ENCODE measurements at regions not wholly inside any gene's neighbourhood (a gene's known extent, or its start where the extent isn't known, plus 50 kb on each side); places are given as distances from the start of the nearest gene placed in this dataset.

DNA sequence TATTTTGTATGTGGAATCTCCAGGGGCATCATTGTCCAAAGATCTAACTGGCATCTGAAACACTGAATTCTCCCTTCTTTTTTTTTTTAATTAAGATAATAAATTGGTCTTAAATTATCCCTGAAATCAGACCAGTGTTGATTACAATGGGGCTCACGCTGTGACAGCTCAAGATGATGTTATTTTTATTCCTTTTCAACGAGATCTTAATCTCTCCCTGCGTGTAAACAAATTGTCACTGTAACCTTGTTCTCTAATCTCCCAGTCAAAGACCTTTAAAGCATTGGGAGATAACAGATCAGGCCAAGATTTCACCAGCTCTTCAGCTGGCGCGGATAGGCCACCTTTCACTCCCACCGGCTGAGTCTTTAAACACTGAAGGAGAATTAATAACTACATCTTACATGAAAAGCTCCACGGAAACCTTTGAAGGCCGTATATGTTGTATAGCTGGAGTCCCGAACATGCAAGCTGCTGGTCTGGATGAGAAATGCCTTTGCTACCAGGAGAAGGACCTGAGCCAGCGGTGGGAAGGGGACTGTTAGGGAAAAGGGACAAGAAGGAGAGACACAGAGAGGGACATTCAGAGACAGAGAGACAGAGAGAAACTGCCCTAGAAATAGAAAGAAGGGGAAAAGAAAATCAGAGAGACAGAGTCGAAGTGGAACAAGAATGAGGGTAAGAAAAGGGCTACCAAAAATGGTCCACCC lies 418.8 kb upstream of the NR2F2 start:
- DNase-seq, result no peak

DNA sequence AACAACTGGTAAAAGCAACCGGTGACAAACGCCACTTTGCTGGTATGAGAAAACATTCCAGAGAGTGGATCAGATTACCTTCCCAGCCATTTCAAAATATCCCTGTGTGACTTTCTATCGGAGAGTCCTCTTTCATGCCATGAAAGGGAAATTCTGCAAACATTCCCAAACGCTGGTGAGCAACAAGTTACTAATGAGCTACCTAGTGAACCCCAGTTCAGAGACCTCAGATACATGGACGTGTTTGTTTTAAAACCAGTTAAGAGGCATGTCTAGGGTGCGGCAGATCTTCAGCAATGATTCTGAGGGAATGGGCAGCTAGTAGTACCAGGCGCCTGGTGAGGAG lies 418.2 kb upstream of the NR2F2 start:
- no peak for DNase-seq

DNA sequence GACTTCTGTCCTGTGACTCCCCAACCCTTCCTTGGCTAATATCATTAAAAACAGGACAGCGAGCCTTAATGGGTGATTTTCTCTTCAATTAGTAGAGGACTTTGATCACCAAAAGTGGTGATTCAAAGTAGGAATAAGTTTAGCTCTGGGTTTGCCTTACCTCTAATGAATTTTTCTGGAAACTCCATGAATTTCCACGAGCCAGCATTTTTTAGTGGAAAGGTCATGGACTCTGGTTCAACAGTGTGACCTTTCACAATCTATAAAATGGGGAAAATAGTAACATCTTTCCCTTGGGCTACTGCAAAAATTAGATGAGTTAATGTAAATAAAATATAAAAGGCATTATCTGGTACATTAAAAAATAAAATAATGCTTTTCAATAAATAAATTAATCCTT lies 417.8 kb upstream of the NR2F2 start:
- no peak for DNase-seq

DNA sequence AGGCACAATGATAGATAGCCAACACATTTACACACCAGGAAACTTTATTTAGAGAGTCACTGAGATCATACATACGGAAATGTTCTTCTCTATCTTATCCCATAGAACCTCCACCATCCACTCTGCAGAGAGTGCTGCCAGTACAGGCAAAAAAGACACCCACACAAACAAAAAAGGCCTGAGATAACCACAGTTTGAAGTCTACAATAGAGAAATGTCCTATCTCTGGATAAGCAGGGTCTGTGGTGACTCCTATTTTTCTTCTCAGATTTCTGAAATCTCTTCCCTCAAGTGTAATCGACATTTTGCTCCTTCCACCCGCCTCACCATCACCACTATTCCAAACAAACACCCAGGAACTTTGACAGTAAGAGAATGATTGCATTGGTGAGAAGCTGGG lies 413.9 kb upstream of the NR2F2 start:
- no peak for DNase-seq

DNA sequence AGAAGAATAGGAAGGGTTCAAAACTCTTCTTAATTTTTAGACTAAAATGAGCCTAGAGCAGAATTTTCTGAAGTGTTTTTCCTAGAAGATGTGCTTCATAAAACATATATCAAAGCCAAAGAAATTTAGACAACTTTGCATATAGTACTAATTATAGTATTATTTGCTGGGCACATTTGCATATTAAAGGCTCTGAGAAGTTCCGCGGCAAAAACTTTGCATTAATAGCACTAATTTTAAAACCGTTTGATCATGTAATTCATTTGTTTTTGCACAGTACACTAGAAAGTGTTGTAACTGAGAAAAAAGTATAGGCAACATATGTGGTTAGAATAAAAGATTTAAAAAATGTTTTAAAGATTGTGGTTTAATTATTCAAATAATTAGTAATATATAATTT lies 412.0 kb upstream of the NR2F2 start:
- DNase-seq, result no peak

DNA sequence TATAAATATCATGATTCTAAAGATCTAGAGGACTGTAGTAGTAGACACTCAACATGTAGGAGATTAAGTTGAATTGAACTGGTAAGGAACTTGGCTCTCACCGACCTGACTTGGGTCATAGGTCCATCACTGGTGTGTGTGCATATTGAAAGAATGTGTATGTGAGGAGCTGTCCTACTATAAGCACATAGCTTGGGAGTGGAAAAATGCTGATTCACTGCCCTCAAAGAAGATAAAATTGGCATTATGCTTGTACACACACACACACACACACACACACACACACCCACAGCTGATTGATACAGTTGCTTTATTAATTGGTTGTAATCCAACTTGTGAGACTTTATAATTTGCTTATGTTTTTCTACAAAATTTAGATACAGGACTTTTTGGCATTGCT lies 411.0 kb upstream of the NR2F2 start:
- DNase-seq, result no peak

DNA sequence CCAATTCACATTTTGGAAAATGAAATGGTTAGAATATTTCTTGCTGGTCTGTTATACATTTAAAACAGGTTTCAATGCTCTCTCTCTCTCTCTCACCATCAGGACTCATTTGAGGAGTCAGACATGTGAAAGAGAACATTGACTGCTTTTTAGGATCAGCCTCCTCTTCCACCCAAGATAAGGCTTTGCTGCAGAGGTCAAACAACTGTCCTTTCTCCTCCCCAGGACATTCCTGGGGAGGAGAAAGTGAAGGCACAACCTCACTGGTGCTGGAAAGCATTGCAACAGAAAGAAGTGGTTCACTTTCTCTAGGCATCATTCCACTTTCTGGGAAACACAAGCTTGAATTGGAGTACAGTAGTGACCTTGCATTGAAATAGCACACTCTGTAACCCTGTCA lies 409.1 kb upstream of the NR2F2 start:
- DNase-seq, result no peak

DNA sequence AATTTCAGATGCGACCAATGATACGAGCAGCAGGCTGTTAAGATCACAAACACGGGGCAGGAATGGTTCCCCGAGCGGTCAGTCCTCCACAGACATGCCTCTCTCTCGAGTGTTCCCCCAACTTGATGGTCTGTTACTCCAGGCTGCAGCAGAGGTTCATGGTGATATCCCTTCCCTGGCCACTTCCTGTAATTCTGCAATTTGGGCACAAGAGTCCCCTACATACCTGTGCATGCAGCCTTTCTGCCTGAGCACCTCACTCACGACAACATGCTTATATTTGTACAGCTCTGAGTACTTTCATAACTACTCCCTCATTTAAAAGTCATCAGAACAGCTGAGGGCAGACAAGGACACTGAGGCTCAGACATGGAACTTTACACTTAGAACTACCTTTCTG lies 408.1 kb upstream of the NR2F2 start:
- DNase-seq, result no peak

DNA sequence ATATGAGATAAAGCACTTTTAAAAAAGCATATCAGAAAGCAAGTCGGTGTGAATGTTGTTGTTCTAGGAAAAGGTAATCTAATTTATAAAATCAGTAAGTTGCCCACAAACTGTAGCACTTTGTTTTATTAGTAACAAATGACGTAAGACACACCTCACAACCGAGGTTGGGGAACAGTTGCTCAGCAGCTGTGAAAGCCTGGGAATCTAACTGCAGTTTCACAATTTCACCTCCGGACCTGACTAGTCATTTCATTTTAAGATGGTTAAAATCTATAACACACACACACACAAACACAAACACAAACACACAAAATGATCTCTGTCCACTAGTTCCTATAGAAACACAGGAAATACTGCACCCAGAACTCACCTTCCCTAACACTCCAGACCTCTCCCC lies 406.7 kb upstream of the NR2F2 start:
- no peak for DNase-seq

DNA sequence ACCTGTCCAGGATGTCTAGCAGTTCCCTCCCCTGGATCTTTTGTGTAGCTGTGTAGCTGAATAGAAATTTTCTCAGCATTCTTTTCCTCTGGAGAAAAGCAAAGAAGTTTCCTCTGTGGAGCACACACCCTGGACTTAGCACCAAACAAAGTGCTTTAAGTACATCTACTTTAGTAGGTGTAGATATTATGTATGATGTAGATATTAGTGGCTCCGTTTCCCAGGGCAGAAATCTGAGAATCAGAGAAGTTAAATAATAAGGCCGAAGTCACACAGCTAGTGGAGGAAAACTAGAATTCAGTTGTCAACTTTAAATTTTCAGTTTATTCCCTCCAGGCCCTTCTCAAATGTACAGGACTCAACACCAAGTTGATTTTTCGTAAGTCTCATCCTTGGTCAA lies 401.7 kb upstream of the NR2F2 start:
- DNase-seq, result no peak

DNA sequence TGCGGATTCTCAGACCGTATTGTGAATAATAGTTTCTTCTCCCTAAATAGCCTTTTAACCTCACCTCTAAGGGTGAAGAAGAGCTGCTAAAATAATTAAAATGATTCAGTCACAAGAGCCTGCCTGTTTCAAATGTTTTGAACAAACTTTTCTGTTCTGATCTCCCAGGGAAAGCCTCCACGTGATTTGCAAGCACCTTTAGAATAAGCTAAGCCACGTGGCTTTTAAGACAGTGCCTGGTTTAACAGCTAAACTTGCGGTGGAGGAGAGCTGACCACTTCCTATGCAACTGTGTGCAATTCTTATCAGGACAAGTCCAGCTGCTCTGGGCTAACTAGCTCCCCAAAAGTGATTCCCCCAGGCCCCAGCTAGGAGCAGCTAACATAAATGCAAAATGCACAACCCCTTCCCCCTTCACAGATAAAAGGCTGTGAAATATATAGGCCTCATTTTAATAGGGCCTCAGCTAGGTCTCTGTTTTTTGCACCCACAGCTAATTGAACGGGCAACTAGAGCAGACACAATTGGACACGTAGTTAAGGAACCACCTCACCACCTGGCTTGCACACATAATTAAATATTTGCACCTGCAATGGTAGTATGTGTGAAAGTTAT lies 401.2 kb upstream of the NR2F2 start:
- no peak for DNase-seq

DNA sequence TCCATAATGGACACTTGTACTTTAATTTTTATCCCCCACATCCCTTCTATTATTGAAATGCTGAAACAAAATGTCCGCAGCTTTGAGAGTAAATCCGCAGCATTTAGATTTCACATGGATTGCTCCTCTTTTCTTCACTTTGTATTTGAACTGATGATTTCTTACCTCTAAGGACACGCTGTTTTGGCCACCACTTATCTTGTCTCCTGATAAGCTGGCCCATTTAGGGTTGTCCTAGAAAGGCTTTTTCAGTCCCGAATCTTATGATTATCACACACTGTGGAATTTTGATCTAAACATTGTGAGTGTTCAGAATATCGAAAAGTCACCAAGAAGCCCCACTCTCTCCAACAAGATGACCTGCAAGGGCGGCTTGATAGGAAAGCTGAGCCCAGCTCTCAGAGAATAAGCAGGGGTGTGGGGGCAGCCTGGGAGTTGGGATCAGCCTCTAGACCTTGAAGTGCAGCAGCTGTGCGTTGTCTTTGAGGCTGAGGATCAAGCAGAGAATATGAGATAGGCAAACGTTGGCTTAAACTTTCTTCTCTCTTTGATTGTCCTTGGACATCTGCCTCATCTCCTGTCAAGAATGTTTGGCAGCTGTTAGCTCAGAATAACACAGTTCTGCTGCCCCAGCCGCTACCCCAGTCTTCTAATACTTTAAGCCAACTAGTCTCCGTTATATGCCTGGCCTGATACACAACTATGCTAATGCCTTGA lies 399.7 kb upstream of the NR2F2 start:
- no peak for DNase-seq

DNA sequence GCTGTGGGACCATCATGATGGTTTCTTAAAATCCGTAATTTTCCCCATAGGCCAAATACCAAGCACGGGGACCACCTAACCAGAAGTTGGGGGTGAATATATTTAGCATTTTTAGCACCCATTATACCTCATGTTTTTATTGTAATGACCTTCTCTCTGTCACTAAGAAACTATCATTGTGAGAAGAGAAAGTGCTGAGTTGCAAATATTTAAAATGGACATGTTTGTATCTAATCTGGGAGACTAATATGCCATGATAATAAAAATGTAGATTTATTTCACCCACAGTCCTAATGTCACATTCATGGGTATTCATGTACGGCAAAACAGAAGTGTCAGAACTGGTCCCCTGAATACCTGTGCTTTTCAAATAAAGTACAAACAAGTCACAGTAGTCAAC lies 398.9 kb upstream of the NR2F2 start:
- no peak for DNase-seq

DNA sequence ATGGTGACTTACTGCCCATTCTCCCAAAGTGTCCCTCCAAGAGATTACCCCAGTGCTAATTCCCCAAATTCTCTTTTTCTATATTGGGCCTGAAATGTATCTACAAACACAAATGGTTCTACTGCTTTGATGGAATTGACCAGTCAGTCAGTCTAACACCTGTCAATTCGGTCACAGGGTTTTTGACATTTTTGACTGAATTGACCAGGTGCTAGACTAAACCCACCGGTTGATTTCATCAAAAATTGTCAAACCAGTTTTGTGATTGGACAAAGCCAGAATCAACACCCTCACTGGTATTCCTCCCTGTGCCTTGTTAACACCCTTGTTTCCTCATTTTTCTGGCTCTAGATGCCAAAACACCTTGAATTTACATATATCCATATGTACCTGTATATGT lies 398.4 kb upstream of the NR2F2 start:
- no peak for DNase-seq

DNA sequence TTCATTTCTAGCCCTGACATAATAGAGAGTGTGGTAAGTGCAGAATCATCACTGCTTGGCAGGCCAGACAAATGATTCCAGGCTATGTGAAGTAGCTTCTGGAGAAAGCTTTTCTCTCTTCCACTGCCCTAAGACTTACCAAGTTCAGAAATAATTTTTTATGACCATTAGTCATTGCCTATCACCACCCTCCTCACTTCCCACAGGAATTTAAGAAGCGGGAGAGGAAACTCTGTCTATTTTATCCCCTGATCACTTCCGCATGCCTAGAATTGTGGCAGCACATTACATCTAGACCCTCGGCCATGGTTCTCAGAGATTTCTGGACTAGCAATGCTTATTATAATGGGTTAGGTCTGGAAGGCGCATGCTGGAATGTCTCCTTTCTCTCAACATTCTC lies 397.8 kb upstream of the NR2F2 start:
- DNase-seq, result no peak

DNA sequence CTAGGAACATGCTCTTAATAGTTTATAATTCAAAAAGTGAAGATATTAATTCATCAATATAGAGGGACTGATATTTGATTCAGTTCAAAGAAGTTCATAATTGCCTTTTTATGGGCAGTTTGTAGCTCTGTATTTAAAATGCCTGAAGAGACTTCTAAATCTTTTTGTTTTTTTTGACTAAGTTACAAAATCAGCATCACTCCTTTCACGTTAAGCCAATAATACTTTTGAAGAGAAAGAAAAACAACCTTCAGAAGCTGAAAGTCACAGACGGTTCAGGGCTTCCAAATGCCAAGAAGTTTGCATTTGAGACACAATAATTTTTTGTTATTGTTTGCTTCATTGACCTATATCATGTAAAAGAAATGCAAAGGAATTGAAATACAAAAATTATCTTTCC lies 394.6 kb upstream of the NR2F2 start:
- no peak for DNase-seq

DNA sequence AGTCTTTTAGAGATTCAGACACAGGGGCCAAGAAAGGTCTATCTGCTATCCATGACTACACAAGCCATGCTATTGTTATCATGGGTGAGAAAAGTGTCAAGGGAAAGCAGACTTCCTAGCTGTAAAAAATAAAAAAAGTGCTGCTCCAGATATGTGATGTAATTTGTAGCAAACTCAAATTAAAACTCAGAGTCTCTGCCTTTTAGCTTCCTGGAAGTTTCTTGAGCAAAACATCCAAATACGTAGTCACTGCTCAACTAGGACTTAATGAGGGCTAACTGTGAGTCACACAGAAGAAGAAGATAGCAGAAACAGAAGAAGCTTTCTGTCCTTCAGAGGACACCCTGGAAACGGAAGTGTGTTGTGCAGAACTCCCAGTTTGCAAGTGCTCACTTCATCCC lies 393.4 kb upstream of the NR2F2 start:
- no peak for DNase-seq

DNA sequence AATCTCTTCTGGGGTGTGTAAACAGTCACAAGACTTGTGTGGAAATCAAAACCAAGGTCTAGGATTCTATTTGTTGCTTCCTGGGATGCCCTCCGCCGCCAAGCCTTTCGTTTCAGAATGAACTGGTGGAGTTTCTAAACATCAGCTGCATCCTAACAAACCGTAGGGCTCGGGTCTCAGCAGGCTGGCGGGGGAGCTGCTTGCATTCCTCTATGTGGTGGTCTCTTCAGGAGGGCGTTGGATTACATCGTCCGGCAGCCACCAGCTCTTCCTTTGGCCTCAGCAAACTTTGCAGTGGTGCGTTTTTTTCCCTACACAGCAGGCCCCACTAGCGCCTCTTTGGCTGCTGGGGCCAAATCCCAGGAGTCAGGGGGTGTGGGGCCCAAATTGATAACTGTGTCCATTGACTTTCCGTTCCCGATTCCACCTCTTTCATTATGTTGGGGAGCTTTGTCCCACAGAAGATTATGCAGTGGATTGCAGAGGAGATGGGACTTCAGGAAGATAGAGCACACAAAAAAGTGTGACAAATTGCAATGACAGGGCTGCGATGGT lies 390.0 kb upstream of the NR2F2 start:
- no peak for DNase-seq

DNA sequence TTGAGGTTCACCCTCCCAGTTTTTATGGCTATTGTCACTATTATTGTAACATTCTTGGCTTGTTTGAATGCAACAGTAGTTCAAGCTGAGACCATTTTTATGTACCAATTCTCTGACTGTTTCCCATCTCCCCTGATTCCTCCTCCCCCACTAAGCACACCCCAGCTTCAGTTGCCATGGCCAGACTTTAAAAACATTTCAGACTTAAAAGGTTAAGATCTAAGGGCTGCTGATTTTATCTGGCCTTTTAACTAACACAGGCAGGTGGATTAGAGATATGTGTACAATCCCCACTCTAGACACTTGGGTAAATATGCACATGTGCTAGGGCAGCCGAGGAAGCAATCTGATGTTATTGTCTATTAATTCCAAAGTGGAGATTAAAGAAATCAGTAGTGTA lies 386.3 kb upstream of the NR2F2 start:
- DNase-seq, result no peak

DNA sequence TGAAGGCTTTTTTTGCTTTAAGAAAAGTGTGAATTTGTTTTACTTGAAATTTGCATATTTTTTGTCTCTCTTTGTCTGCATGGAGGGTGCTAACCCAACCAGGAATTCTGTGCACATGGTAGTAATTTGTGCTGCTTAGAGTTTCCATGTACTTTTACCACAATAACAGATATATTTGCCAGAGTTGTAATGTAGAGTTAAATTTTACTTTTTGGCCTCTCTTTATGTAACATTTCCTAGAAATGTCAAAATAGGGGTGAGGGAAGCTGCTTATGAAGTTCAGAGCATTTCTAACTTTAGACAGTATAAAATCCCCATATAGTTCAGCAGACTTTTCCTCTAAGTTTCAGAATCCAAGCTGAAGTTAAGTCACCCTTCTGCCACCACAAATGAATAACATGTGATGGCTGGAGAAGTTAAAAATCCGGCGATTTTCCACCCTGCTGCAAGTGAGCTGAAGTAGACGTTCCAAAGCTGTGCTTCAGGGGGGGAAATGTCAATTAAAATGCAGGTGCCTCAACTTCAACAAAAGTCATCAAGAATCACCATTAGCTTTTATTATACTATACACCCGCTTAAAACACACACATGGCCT lies 385.7 kb upstream of the NR2F2 start:
- no peak for DNase-seq

DNA sequence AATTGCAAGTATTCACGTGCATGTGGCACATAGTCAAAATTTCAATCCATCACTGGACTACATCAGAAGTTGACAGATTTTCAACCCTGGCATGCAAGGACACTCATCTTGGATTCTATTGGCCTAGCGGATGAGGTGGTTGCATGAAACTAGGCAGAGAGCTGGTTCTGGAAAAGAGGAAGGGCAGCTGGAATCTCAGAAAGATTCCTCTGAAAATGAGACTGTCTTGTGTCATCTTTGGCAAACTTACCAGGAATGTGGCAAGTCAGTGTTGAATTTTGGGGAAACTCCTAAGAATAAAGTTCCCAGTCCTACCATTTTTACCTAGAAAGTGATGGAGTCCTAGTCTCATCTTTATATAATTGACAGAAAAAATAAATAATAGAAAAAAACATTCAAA lies 384.3 kb upstream of the NR2F2 start:
- DNase-seq, result no peak

DNA sequence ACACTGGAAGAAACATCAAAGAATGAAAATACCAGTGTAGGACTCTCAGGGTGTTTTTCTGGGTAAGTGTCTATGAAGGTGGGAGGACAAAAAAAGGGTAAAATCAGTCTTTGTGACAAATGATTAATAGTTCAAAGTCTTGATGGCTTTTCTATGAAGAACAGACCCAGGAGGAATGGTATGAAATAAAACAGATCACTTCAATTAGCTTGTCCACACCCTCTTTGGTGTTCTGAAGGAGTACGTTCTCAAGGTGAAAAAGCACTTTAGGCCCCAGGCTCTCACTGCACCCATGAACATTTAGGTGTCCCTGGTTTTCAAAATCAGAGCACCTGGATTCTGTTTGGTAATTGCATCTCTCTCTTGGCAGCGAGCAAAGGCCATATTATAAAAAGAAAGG lies 383.6 kb upstream of the NR2F2 start:
- DNase-seq, result no peak

DNA sequence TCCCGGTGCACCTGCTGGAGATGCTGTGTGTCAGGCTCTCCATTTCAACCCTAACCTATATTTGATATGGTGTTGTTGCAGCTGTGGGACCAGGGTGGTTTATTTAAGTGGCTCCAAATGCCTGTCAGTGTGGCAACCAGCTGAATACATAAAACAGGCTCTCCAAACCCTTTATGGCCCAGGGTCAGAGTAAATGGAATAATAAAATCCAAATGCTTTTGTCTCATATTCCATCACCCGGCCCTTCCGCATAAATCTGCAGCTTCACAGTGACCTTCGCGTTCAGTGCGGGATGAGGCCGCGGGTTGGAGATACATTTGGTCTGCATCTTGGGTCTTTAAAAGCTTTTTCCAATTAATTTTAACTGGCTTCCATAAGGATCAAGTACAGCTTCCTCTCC lies 382.1 kb upstream of the NR2F2 start:
- no peak for DNase-seq

DNA sequence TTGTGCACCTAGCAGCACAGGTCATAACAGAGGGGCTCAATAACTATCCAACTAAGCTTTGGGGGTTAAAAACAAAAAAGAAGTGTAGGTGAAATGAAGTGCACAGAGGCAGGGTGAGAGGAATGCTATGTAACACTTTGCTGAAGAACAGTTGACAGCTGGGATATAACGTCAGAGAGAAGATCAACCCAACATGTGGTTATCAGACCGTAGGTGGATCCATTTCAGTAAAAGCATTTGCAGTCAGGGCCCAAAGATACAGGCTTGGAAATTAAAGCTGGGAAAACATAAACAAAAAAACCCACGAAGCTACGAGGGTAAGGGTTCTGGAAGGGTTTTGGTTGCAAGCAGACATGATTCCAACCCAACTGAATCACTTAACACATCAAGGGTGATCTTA lies 377.5 kb upstream of the NR2F2 start:
- DNase-seq, result no peak

All from inflammatory macrophage treated with lipopolysaccharide for 4 hours (primary cell).